ENCODE measurements at regions not wholly inside any gene's neighbourhood (a gene's known extent, or its start where the extent isn't known, plus 50 kb on each side); places are given as distances from the start of the nearest gene placed in this dataset.

DNA sequence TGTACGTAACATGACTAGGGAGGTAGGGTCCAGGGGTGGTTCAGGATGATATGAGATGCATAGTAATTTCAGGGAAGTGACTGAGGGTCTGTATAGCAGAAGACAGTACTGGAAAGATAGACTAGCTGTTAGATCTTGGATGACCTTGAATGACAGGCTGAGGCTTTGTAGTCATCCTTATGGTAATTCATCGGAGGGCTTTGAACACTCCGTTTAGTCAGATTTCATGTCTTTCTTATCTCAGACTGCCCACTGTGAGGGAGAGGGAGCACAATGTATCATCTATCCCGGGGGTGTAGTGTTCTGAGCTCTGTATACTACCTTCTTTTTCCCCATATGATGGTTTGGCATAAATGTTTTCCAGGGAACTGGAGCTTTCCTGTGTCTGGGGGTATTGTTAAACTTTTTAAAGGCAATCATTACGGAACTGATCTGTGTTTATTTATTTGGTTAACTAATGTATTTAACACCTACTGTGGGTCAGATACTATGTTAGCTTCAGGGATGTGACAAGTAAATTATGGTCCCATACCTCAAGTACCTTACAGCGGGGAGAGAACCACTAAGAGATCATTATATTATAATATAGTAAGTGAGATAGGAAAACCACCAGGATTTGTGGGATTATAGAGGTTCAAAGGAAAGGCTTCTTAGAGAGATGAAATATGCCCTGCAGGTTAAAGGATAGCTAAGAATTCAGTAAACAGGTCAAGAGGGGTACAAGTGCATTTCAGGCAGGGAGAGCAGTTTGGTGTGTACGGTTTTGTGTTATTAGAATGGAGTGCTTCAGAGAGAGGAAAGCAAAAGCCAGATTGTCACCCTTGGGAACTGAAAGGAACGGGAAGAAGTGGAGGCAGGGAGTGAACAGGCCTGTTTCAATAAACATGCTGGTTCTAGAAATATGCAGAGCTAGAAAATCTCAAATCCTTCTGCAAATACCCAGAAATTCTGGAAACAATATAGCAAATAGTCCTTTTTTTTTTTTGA, 164.8 kb upstream of the KL start:
- no peaks in the 10 kb centered on the region for H3K36me3 Mint-ChIP-seq (ENCODE audit: low read depth)
- no peak overlapping the region for H3K27ac Mint-ChIP-seq
- H3K9me3 Mint-ChIP-seq, result no peaks in the 10 kb centered on the region
- peaks cover 3% of the 10 kb centered on the region for H3K4me1 Mint-ChIP-seq (ENCODE audit: low read depth)
- H3K27me3 Mint-ChIP-seq, result peaks cover 4% of the 10 kb centered on the region
- no peak overlapping the region for H3K4me3 Mint-ChIP-seq

DNA sequence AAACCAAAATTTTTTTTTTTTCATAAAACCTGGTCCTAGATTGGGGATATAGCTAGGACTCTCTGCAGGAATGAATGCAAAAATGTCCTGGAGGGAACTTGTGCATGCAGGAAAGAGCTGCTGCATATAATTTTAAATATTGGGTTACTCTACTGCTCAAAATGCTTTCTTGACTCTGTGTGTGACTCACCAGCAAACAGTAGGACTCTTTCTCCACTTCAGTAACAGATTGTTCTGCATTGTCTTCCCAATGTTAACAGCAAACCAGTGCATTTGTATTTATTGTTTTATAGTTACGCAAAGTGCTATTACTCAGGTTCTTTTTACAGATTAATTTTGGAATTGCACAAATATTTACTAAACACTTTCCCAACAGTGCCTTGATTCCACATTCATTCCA, 163.7 kb upstream of the KL start:
- H3K27ac Mint-ChIP-seq, result no peak overlapping the region
- H3K9me3 Mint-ChIP-seq, result no peaks in the 10 kb centered on the region
- H3K36me3 Mint-ChIP-seq (ENCODE audit: low read depth), result no peaks in the 10 kb centered on the region
- no peaks in the 10 kb centered on the region for H3K4me1 Mint-ChIP-seq (ENCODE audit: low read depth)
- peaks cover 4% of the 10 kb centered on the region for H3K27me3 Mint-ChIP-seq
- no peak overlapping the region for H3K4me3 Mint-ChIP-seq

DNA sequence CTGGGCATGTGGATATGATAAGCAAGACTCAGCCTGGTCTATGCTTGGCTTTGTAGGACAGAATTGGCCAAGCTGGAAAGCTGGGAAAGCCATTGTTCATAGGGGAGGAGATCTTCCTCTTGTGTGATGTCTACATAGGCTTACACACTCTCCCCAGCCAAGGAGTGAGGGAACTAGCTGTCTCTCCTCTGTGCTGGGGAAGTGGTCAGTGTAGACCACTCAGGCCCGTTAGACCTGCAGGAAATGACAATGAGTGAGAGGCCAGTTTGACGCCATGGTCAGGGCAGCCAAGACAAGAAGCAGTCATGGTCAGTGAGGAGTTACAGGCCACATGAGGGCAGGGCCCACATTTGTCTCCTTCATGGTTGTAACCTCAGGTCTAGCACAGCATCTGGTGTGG, 159.1 kb upstream of the KL start:
- Mint-ChIP-seq H3K27ac (no peak overlapping the region), H3K36me3 (ENCODE audit: low read depth) (no peaks in the 10 kb centered on the region), H3K27me3 (peaks cover 4% of the 10 kb centered on the region), H3K4me1 (ENCODE audit: low read depth) (no peaks in the 10 kb centered on the region), H3K4me3 (no peak overlapping the region), H3K9me3 (no peaks in the 10 kb centered on the region)

DNA sequence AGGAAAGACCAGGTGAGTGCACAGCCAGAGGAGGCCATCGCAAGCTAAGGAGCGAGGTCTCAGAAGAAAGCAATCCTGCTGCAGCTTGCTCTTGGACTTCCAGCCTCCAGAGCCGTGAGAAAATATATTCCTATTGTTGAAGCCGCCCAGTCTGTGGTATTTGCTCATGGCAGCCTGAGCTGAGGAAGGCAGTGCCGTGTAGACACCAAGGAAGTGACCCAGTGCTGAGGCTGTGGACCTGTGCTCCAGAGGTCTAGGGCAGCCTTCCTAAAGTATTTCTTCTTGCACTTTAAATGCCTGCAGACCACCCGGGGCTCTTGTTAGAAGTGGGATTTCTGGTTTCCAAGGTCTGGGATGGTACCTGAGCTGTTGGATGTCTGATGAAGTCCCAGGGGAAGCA, 158.5 kb upstream of the KL start:
- Mint-ChIP-seq H3K36me3 (ENCODE audit: low read depth) (no peaks in the 10 kb centered on the region), H3K4me3 (no peak overlapping the region), H3K27ac (no peak overlapping the region), H3K4me1 (ENCODE audit: low read depth) (no peaks in the 10 kb centered on the region), H3K27me3 (peaks cover 4% of the 10 kb centered on the region), H3K9me3 (no peaks in the 10 kb centered on the region)

DNA sequence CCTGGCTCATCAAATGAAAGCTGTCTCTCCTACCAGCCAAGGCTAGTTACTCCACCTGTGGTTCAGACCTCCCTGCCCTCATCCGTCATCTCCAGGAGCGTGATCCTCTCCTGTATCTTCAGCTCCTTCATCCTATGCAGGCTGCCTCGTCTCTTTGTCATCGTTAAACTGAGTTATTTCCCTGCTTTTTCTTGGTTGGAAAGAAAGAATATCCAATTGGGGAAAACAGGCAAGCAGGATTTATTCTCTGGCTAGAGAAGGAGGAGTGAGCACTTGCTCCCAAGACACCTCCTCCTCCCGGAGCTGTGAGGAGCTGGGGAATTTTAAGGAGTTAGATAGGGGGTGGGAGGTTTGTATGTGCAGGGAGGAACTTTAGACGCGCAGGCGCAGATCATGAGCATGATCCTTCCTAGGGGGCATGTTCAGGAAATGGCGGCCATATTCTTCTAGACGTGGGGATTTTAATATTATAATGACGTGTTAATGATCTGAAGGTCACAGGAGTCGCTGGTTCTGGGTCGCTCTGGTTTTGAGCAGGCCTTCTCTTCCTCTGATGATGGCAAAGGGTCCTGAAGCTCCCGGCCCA, 156.4 kb upstream of the KL start:
- no peak overlapping the region for H3K4me3 Mint-ChIP-seq
- no peaks in the 10 kb centered on the region for H3K9me3 Mint-ChIP-seq

DNA sequence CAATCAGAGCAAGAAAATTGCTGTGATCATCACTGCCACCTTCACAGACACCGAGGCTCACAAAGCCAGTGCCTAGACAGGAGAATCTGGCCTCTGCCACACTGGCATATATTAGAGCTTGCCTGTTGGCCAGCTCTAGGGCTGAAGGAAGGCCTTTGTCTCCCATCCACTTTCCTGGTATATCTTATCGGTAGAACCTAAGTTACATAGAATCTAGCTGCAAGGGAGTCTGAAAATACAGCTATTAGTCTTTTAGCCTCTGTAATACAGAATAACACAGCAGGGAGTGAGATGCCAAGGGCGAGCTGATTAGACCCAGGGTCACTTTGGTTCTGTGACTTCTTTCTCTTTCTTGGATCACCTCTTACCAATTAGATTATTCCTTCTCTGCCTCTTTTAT, 154.9 kb upstream of the KL start:
- no peaks in the 10 kb centered on the region for H3K36me3 Mint-ChIP-seq (ENCODE audit: low read depth)
- H3K9me3 Mint-ChIP-seq, result no peaks in the 10 kb centered on the region
- H3K4me3 Mint-ChIP-seq, result no peak overlapping the region
- H3K4me1 Mint-ChIP-seq (ENCODE audit: low read depth), result no peaks in the 10 kb centered on the region
- no peak overlapping the region for H3K27ac Mint-ChIP-seq
- H3K27me3 Mint-ChIP-seq, result no peaks in the 10 kb centered on the region

More for the DNA sequence above, 156.4 kb upstream of the KL start:
- Mint-ChIP-seq H3K4me1 (ENCODE audit: low read depth) (no peaks in the 10 kb centered on the region), H3K27me3 (no peaks in the 10 kb centered on the region), H3K27ac (no peak overlapping the region), H3K36me3 (ENCODE audit: low read depth) (no peaks in the 10 kb centered on the region)

DNA sequence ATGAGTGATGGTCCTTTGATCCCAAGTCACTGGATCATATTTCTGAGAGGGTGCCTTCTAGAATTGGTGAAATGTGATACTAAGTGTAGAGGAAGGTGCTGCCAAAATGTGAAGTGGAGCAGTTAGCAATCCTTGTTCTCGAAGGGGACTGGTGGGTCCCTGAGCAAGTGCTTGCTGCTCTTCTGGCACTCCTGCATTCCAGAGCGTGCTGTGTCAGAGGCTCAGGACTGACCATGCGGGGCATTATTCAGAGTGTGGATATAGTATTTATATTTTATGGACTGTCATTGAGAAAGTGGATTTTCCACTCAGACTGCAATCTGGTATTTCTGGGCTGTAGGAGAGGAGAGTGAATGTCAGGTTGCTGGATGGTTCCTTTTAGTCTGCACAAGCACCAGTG, 152.6 kb upstream of the KL start:
- Mint-ChIP-seq H3K27me3 (no peaks in the 10 kb centered on the region), H3K4me1 (ENCODE audit: low read depth) (no peaks in the 10 kb centered on the region), H3K27ac (no peak overlapping the region), H3K9me3 (no peaks in the 10 kb centered on the region), H3K4me3 (no peak overlapping the region), H3K36me3 (ENCODE audit: low read depth) (no peaks in the 10 kb centered on the region)

DNA sequence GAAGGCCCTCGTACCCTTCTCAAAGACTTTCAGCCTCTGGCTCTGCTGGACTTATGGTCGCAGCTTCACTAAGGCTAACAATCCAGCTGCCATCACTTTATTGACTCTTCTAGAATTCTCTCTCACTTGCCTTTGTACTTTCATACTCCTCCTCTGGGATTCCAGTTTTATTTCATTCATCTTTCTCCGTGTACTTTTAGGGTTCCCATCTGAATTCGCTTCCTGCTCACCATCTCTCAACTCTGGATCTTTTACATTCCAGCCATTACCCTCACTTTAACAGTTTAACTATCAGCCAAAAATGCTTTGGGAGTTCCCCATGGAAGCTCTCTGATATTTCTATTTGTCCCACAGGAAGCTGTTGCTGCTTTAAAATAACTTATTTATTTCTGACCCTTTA, 149.3 kb upstream of the KL start:
- no peak overlapping the region for H3K4me3 Mint-ChIP-seq
- peaks cover 6% of the 10 kb centered on the region for H3K9me3 Mint-ChIP-seq
- H3K4me1 Mint-ChIP-seq (ENCODE audit: low read depth), result no peaks in the 10 kb centered on the region
- H3K27me3 Mint-ChIP-seq, result no peaks in the 10 kb centered on the region
- H3K27ac Mint-ChIP-seq, result no peak overlapping the region
- no peaks in the 10 kb centered on the region for H3K36me3 Mint-ChIP-seq (ENCODE audit: low read depth)

DNA sequence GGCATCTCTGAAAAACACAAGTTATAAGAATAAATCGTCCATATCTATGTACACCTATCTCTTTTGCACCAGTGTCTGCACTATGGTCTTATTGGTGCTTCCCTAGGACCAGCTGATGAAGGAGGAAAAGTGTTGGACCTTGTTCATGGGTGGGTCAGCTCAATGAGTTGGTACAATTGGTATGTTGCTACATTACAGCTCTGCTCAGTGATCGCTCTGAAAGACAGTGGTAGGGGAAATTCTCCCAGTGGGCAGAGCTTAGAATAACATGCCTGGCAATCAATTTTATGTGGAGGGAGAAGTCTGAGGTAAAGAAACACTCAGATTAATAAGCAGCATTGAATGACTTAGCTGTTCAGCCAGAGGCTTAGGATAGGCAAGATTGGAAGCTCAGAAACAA, 138.7 kb upstream of the KL start:
- Mint-ChIP-seq H3K27ac (no peak overlapping the region), H3K9me3 (no peaks in the 10 kb centered on the region), H3K36me3 (ENCODE audit: low read depth) (no peaks in the 10 kb centered on the region), H3K4me3 (no peak overlapping the region), H3K4me1 (ENCODE audit: low read depth) (peaks cover 3% of the 10 kb centered on the region), H3K27me3 (no peaks in the 10 kb centered on the region)

DNA sequence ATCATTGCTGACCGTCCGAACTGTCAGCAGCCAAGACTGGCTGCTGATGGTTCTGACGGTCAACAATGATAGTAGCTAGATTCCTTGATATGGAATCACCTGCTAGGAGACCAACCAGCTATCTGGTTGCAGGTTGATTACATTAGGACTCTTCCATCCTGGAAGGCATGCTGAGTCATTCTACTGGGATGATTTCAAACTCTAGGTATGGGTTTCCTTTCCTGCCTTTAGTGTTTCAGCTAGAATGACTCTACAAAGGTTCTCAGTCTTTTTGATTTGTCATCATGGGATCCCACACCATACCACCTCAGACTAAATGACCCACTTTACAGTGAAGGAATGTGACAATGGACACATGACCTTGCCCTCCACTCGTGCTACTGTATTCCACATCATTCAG, 138.1 kb upstream of the KL start:
- Mint-ChIP-seq H3K36me3 (ENCODE audit: low read depth) (no peaks in the 10 kb centered on the region), H3K4me1 (ENCODE audit: low read depth) (peaks cover 3% of the 10 kb centered on the region), H3K9me3 (no peaks in the 10 kb centered on the region), H3K27ac (no peak overlapping the region), H3K27me3 (no peaks in the 10 kb centered on the region), H3K4me3 (no peak overlapping the region)

DNA sequence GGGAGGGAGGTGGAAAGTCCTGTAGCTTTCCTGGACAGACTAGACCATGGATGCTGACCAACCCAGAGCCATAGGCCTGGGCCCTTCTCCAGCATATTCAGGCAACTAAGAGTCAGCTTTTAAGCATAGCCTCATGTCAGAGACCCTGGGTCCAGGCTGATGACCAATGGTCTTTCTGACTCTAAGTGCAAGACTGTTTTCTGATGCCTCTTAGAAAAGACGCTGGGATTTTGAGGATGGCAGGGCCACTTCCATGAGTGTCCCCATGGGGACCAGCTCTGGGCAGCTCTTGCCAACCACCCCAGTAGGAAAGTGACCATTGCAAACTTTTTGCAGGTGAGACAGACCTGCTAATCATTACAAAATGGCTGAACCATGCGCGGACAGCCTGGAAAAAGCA, 135.6 kb upstream of the KL start:
- peaks cover 3% of the 10 kb centered on the region for H3K4me1 Mint-ChIP-seq (ENCODE audit: low read depth)
- H3K4me3 Mint-ChIP-seq, result no peak overlapping the region
- H3K27me3 Mint-ChIP-seq, result no peaks in the 10 kb centered on the region
- no peaks in the 10 kb centered on the region for H3K9me3 Mint-ChIP-seq
- H3K36me3 Mint-ChIP-seq (ENCODE audit: low read depth), result no peaks in the 10 kb centered on the region
- no peak overlapping the region for H3K27ac Mint-ChIP-seq

DNA sequence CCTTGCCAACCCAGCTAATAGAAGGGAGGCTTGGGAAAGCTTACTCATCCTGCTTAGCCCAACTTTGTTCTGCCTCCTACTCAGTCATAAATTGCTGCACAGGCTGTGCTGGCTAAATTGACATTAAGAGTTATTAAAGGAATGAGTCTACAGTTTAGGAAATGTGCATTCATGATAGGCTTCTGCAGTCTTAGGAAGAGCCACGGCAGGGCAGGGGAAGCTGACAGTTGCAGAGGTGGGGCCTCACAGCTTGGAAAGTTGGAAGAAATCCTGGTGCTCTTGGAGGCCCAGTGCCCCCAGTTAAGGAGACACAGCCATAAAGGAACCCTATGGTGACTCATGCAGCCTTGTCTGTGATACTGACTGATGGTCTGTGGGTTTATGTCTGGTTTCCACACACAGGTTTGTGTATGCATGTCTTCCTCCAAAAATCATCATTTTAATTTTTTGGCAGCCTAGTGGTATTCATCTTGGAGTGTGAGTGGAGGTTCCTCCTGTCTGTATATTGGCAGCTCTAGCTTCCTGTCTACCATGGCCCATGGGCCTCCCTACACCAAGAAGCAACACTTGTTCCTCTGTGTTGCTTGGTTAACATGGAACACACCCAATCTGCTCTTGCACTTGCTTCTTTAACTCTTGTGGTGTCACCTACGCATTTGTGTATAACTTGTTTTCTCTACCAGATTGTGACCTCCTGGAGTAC, 135.0 kb upstream of the KL start:
- no peak overlapping the region for H3K27ac Mint-ChIP-seq

DNA sequence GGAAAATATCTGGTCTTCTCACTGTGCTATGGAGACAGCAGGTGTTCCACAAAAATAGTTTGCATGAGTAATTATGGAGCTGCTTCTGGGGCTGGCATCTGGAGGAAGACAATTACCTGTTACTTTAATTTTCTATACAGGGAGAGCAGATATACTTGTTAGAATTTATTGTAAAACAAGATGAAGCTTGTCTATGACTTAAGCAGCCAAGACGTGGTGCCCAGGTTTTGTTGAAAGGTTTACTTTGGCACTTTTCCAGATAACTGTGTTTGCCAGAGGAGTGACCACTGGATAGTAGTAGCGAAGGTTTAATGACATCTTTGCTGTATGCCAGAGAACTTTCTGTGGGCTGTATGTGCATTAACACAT, 134.5 kb upstream of the KL start:
- H3K4me3 Mint-ChIP-seq, result no peak overlapping the region
- H3K27ac Mint-ChIP-seq, result no peak overlapping the region
- H3K27me3 Mint-ChIP-seq, result no peaks in the 10 kb centered on the region
- H3K36me3 Mint-ChIP-seq (ENCODE audit: low read depth), result no peaks in the 10 kb centered on the region
- H3K9me3 Mint-ChIP-seq, result no peaks in the 10 kb centered on the region
- H3K4me1 Mint-ChIP-seq (ENCODE audit: low read depth), result peaks cover 3% of the 10 kb centered on the region

More for the DNA sequence above, 135.0 kb upstream of the KL start:
- H3K4me3 Mint-ChIP-seq, result no peak overlapping the region
- no peaks in the 10 kb centered on the region for H3K9me3 Mint-ChIP-seq
- H3K36me3 Mint-ChIP-seq (ENCODE audit: low read depth), result no peaks in the 10 kb centered on the region
- peaks cover 3% of the 10 kb centered on the region for H3K4me1 Mint-ChIP-seq (ENCODE audit: low read depth)
- no peaks in the 10 kb centered on the region for H3K27me3 Mint-ChIP-seq

DNA sequence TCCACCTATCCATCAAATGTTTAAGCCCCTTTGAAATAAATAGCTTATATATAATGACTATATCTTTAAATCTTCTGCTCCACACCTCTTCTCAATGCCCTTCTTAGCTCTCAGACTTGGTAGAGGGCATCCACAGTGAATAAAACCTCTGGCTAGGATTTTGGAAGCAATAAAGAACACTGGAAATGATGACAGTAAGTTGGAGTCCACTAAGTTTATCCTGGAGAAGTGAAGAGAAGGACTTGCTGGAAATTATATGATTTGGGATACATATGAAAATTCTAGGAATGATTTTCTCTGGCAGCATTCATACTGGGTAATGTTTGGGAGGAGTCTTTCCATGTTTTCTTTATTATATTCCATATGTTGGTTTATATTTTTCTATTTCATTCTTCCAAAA, 133.5 kb upstream of the KL start:
- Mint-ChIP-seq H3K36me3 (ENCODE audit: low read depth) (no peaks in the 10 kb centered on the region), H3K9me3 (no peaks in the 10 kb centered on the region), H3K27me3 (no peaks in the 10 kb centered on the region), H3K4me3 (no peak overlapping the region), H3K27ac (no peak overlapping the region), H3K4me1 (ENCODE audit: low read depth) (peaks cover 3% of the 10 kb centered on the region)

DNA sequence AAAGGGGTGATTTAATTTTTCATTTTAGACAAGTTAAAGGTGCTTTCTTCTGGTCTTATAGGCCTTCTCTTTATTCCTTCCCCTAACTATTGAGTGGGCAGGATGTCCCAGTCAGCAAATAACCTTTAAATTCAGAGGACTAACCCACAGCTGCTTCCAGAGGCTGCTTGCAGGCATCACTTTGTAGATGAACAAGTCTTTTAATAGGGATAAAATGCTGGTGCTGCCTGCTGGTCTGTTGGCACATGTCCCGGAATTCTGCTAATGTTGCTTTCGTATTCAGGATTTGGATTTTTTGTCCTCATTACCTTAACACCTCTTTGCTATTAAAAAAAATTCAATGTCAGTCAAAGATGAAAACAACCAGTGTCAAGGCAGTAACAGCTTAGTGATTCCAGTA, 132.7 kb upstream of the KL start:
- Mint-ChIP-seq H3K4me1 (ENCODE audit: low read depth) (peaks cover 3% of the 10 kb centered on the region), H3K4me3 (no peak overlapping the region), H3K27ac (no peak overlapping the region), H3K9me3 (no peaks in the 10 kb centered on the region), H3K36me3 (ENCODE audit: low read depth) (no peaks in the 10 kb centered on the region), H3K27me3 (no peaks in the 10 kb centered on the region)

Measured in stimulated activated naive CD8-positive, alpha-beta T cell treated with anti-CD3 and anti-CD28 coated beads, Interleukin-15, Interleukin-2, amounts not matched to agents 100 ng/mL and 50 ng/mL, for 24 hours (primary cell).